Naive thymus-derived CD4-positive, alpha-beta T cell (primary cell): ENCODE measurements at regions not wholly inside any gene's neighbourhood (a gene's known extent, or its start where the extent isn't known, plus 50 kb on each side); places are given as distances from the start of the nearest gene placed in this dataset.

Source experiments
- ATAC-seq: fragments of 150-1000 bp; cut with Tn5 transposase; 2 replicates; pipeline ENCODE4 v1.10.0; 2021; ENCODE audit warnings: mild to moderate bottlenecking, moderate library complexity
- CTCF ChIA-PET: fragments of 350-600 bp; sonication (Branson Sonifier 250); formaldehyde crosslinking; loops from one replicate; lab custom pipeline; 2021; ENCODE audit warnings: antibody characterized with exemption; lab: Charles Lee
- POLR2A ChIA-PET: fragments of 350-600 bp; sonication (Branson Sonifier 250); formaldehyde crosslinking; loops from one replicate; lab custom pipeline; 2021; ENCODE audit warnings: antibody characterized with exemption, inconsistent platforms; lab: Charles Lee
- DNase-seq, 9 donors: peaks; one replicate each; pipeline versions ENCODE4 v3.0.0 to v3.0.0-alpha.2; 2020 to 2022; ENCODE audit warnings: mixed read lengths in 1 of 9
- H3K27ac ChIP-seq: one replicate; pipeline ENCODE4 v1.7.0; 2013; ENCODE audit warnings: mild to moderate bottlenecking, low read depth, low read length, moderate library complexity
- H3K27me3 ChIP-seq, 2 donors: one replicate each; pipeline ENCODE4 v1.7.0; 2013; ENCODE audit warnings: low read length in 2 of 2, mild to moderate bottlenecking in 2 of 2, moderate library complexity in 2 of 2; ENCODE audit not compliant: control insufficient read depth in 2 of 2, insufficient read depth in 2 of 2
- H3K36me3 ChIP-seq, 3 experiments: 1 replicate in 2 of 3; 2 replicates in 1 of 3; pipeline ENCODE4 v1.7.0; 2013; ENCODE audit warnings: low read length in 3 of 3, mild to moderate bottlenecking in 3 of 3, moderate library complexity in 1 of 3; ENCODE audit not compliant: insufficient read depth in 3 of 3, control insufficient read depth in 2 of 3
- H3K4me1 ChIP-seq, 2 donors: one replicate each; pipeline ENCODE4 v1.7.0; 2013; ENCODE audit warnings: low read length in 2 of 2, mild to moderate bottlenecking in 2 of 2, moderate library complexity in 1 of 2; ENCODE audit not compliant: control insufficient read depth in 2 of 2, insufficient read depth in 2 of 2
- H3K4me3 ChIP-seq: 2 replicates; pipeline ENCODE4 v1.7.0; 2013; ENCODE audit warnings: mild to moderate bottlenecking, low read length
- H3K9me3 ChIP-seq, 3 experiments: 1 replicate in 2 of 3; 2 replicates in 1 of 3; pipeline ENCODE4 v1.7.0; 2013; ENCODE audit warnings: low read length in 3 of 3; ENCODE audit not compliant: control insufficient read depth in 2 of 3
- H3K27ac Mint-ChIP-seq, 9 donors: one replicate each; pipeline ENCODE4 v1.8.0; 2020 to 2022; ENCODE audit warnings: mixed read lengths in 9 of 9, mild to moderate bottlenecking in 8 of 9, moderate library complexity in 5 of 9, inconsistent platforms in 2 of 9
- H3K27me3 Mint-ChIP-seq, 5 donors: one replicate each; pipeline ENCODE4 v1.8.0; 2021 to 2022; ENCODE audit warnings: mixed read lengths in 5 of 5, mild to moderate bottlenecking in 1 of 5
- H3K36me3 Mint-ChIP-seq, 5 donors: one replicate each; pipeline ENCODE4 v1.8.0; 2020 to 2022; ENCODE audit warnings: mixed read lengths in 5 of 5, mild to moderate bottlenecking in 3 of 5, inconsistent platforms in 1 of 5
- H3K4me1 Mint-ChIP-seq, 7 donors: one replicate each; pipeline ENCODE4 v1.8.0; 2020 to 2022; ENCODE audit warnings: mixed read lengths in 7 of 7, mild to moderate bottlenecking in 3 of 7, inconsistent platforms in 1 of 7
- H3K4me3 Mint-ChIP-seq, 10 donors: one replicate each; pipeline ENCODE4 v1.8.0; 2020 to 2022; ENCODE audit warnings: mild to moderate bottlenecking in 10 of 10, mixed read lengths in 10 of 10, moderate library complexity in 6 of 10, inconsistent platforms in 2 of 10
- H3K9me3 Mint-ChIP-seq, 11 donors: one replicate each; pipeline ENCODE4 v1.8.0; 2020 to 2022; ENCODE audit warnings: mixed read lengths in 11 of 11, mild to moderate bottlenecking in 4 of 11, inconsistent platforms in 1 of 11, moderate library complexity in 1 of 11
- intact Hi-C, 2 donors: fragments of 100-400 bp; cut with micrococcal nuclease; formaldehyde crosslinking; loops; one replicate each; pipeline ENCODE4 v1.15.1; 2023

GRCh38 chr12:87930033-87930432 is 99.2 kb downstream of the C12orf50 start:
- Mint-ChIP-seq H3K27me3 (peaks cover 0 to 7% (median 5%) of the 10 kb centered on the region in 5 donors), H3K4me1 (no peaks in the 10 kb centered on the region), H3K9me3 (peaks cover 0 to 15% (median 2%) of the 10 kb centered on the region in 11 donors), H3K4me3 (no peak overlapping the region), H3K27ac (no peak overlapping the region), H3K36me3 (no peaks in the 10 kb centered on the region)
- no peaks in the 10 kb centered on the region for H3K27me3 ChIP-seq
- no peaks in the 10 kb centered on the region for H3K9me3 ChIP-seq
- ATAC-seq (no peak), DNase-seq (no peak)
- CTCF ChIA-PET, result no interaction called here
- no peaks in the 10 kb centered on the region for H3K36me3 ChIP-seq
- POLR2A ChIA-PET, result no interaction called here
- no peak overlapping the region for H3K4me3 ChIP-seq
- intact Hi-C loops, result no loop called here
- H3K4me1 ChIP-seq, result no peaks in the 10 kb centered on the region
- no peak overlapping the region for H3K27ac ChIP-seq

GRCh38 chr12:87929346-87929745 is 99.9 kb downstream of the C12orf50 start:
- ChIA-PET POLR2A (no interaction called here), CTCF (no interaction called here)
- no peak for DNase-seq
- no peak overlapping the region for H3K27ac ChIP-seq
- intact Hi-C loops, result no loop called here
- no peaks in the 10 kb centered on the region for H3K36me3 ChIP-seq
- H3K4me1 ChIP-seq, result no peaks in the 10 kb centered on the region
- no peak overlapping the region for H3K27ac Mint-ChIP-seq
- H3K9me3 ChIP-seq, result no peaks in the 10 kb centered on the region
- no peaks in the 10 kb centered on the region for H3K4me1 Mint-ChIP-seq
- H3K4me3 ChIP-seq, result no peak overlapping the region
- no peak for ATAC-seq
- H3K4me3 Mint-ChIP-seq, result no peak overlapping the region
- H3K27me3 ChIP-seq, result no peaks in the 10 kb centered on the region
- H3K9me3 Mint-ChIP-seq, result peaks cover 0 to 18% (median 0%) of the 10 kb centered on the region in 11 donors
- H3K27me3 Mint-ChIP-seq, result peaks cover 0 to 7% (median 5%) of the 10 kb centered on the region in 5 donors
- H3K36me3 Mint-ChIP-seq, result no peaks in the 10 kb centered on the region

- H3K4me3 Mint-ChIP-seq, result no peak overlapping the region
- Histone ChIP-seq H3K27me3 (no peaks in the 10 kb centered on the region), H3K4me3 (no peak overlapping the region), H3K9me3 (no peaks in the 10 kb centered on the region), H3K27ac (no peak overlapping the region), H3K36me3 (no peaks in the 10 kb centered on the region), H3K4me1 (no peaks in the 10 kb centered on the region)
- ATAC-seq (no peak), DNase-seq (no peak)
- H3K4me1 Mint-ChIP-seq, result no peaks in the 10 kb centered on the region
- H3K9me3 Mint-ChIP-seq, result peaks cover 0 to 18% (median 0%) of the 10 kb centered on the region in 11 donors
- ChIA-PET POLR2A (no interaction called here), CTCF (no interaction called here)
- intact Hi-C loops, result no loop called here
- H3K27ac Mint-ChIP-seq, result no peak overlapping the region
- H3K27me3 Mint-ChIP-seq, result no peaks in the 10 kb centered on the region
- no peaks in the 10 kb centered on the region for H3K36me3 Mint-ChIP-seq
Observed at GRCh38 chr12:87928031-87928430, 101.2 kb downstream of the C12orf50 start.

GRCh38 chr12:87925021-87925420 is 104.2 kb downstream of the C12orf50 start:
- Histone ChIP-seq H3K27ac (no peak overlapping the region), H3K4me1 (no peaks in the 10 kb centered on the region), H3K4me3 (no peak overlapping the region), H3K27me3 (no peaks in the 10 kb centered on the region), H3K9me3 (no peaks in the 10 kb centered on the region), H3K36me3 (no peaks in the 10 kb centered on the region)
- ChIA-PET POLR2A (no interaction called here), CTCF (no interaction called here)
- Mint-ChIP-seq H3K36me3 (no peaks in the 10 kb centered on the region), H3K9me3 (peaks cover 0 to 14% (median 0%) of the 10 kb centered on the region in 11 donors), H3K27ac (no peak overlapping the region), H3K4me3 (no peak overlapping the region), H3K27me3 (no peaks in the 10 kb centered on the region), H3K4me1 (no peaks in the 10 kb centered on the region)
- intact Hi-C loops, result no loop called here
- no peak for DNase-seq
- ATAC-seq, result no peak

GRCh38 chr12:87924149-87924548 is 105.1 kb downstream of the C12orf50 start:
- no peaks in the 10 kb centered on the region for H3K36me3 Mint-ChIP-seq
- Histone ChIP-seq H3K4me1 (no peaks in the 10 kb centered on the region), H3K27me3 (no peaks in the 10 kb centered on the region), H3K9me3 (no peaks in the 10 kb centered on the region), H3K4me3 (no peak overlapping the region), H3K36me3 (no peaks in the 10 kb centered on the region), H3K27ac (no peak overlapping the region)
- no peak overlapping the region for H3K4me3 Mint-ChIP-seq
- no peaks in the 10 kb centered on the region for H3K4me1 Mint-ChIP-seq
- CTCF ChIA-PET, result no interaction called here
- H3K9me3 Mint-ChIP-seq, result peaks cover 0 to 16% (median 0%) of the 10 kb centered on the region in 11 donors
- ATAC-seq, result no peak
- POLR2A ChIA-PET, result no interaction called here
- no peak for DNase-seq
- no peaks in the 10 kb centered on the region for H3K27me3 Mint-ChIP-seq
- no peak overlapping the region for H3K27ac Mint-ChIP-seq
- intact Hi-C loops, result no loop called here

GRCh38 chr12:87923361-87923760 is 105.8 kb downstream of the C12orf50 start:
- no peaks in the 10 kb centered on the region for H3K9me3 ChIP-seq
- DNase-seq (no peak), ATAC-seq (no peak)
- H3K4me3 ChIP-seq, result no peak overlapping the region
- Mint-ChIP-seq H3K9me3 (peaks cover 0 to 12% (median 0%) of the 10 kb centered on the region in 11 donors), H3K27me3 (no peaks in the 10 kb centered on the region), H3K4me1 (no peaks in the 10 kb centered on the region), H3K36me3 (no peaks in the 10 kb centered on the region), H3K27ac (no peak overlapping the region), H3K4me3 (no peak overlapping the region)
- CTCF ChIA-PET, result interaction anchor here (0.6 kb wide), 1 partner anchor 135 kb away, joined by 4 read pairs; no protein-coding TSS in a partner anchor
- POLR2A ChIA-PET, result no interaction called here
- H3K27ac ChIP-seq, result no peak overlapping the region
- no peaks in the 10 kb centered on the region for H3K4me1 ChIP-seq
- no peaks in the 10 kb centered on the region for H3K27me3 ChIP-seq
- intact Hi-C loops, result no loop called here
- H3K36me3 ChIP-seq, result no peaks in the 10 kb centered on the region

- H3K9me3 Mint-ChIP-seq, result peaks cover 0 to 7% (median 0%) of the 10 kb centered on the region in 11 donors
- H3K27me3 Mint-ChIP-seq, result no peaks in the 10 kb centered on the region
- intact Hi-C loops, result no loop called here
- H3K27ac Mint-ChIP-seq, result no peak overlapping the region
- Histone ChIP-seq H3K4me3 (no peak overlapping the region), H3K4me1 (no peaks in the 10 kb centered on the region), H3K9me3 (no peaks in the 10 kb centered on the region), H3K27me3 (no peaks in the 10 kb centered on the region), H3K36me3 (no peaks in the 10 kb centered on the region), H3K27ac (no peak overlapping the region)
- ChIA-PET CTCF (no interaction called here), POLR2A (no interaction called here)
- no peak for DNase-seq
- no peak for ATAC-seq
- H3K4me3 Mint-ChIP-seq, result no peak overlapping the region
- no peaks in the 10 kb centered on the region for H3K36me3 Mint-ChIP-seq
- no peaks in the 10 kb centered on the region for H3K4me1 Mint-ChIP-seq
Observed at GRCh38 chr12:87922736-87923135, 106.5 kb downstream of the C12orf50 start.
